ENCODE measurements at regions not wholly inside any gene's neighbourhood (a gene's known extent, or its start where the extent isn't known, plus 50 kb on each side); places are given as distances from the start of the nearest gene placed in this dataset.

DNA sequence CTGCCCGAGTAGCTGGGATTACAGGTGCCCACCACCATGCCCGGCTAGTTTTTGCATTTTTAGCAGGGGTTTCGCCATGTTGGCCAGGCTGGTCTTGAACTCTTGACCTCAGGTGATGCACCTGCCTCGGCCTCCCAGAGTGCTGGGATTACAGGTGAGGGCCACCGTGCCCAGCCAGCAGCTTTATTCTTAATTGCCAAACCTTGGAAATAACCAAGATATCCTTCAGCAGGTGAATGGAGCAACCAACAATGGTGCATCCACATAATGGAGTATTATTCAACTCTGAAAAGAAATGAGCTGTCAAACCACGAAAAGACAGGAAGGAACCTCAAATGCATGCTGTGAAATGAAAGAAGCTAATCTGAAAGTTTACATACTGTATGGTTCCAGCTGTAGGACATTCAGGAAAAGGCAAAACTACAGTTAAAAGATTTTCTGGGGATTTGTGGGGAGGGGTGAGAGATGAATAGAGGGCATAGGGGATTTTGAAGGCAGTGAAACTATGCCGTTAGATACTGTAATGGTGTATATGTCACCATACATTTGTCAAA, 118.8 kb upstream of the CCND2 start:
- TF ChIP-seq CREB1 (IDR thresholded peaks at IDR 0.05; ENCODE audit: low read depth) (no peak), TCF12 (IDR thresholded peaks at IDR 0.05; ENCODE audit: low read depth) (no peak), CEBPB (IDR thresholded peaks at IDR 0.05) (no peak), TEAD4 (IDR thresholded peaks at IDR 0.05) (no peak), FOXM1 (IDR thresholded peaks at IDR 0.05; ENCODE audit: borderline replicate concordance, low read depth) (no peak), RAD21 (IDR thresholded peaks at IDR 0.05; ENCODE audit: low read depth) (no peak), EP300 (IDR thresholded peaks at IDR 0.05; ENCODE audit: borderline replicate concordance) (no peak), REST (IDR thresholded peaks at IDR 0.05; ENCODE audit: low read depth) (no peak), TAF1 (IDR thresholded peaks at IDR 0.05; ENCODE audit: low read depth) (no peak), EGR1 (IDR thresholded peaks at IDR 0.05) (no peak), NFIC (IDR thresholded peaks at IDR 0.05) (no peak), ZBTB7A (IDR thresholded peaks at IDR 0.05; ENCODE audit: low read depth) (no peak), YY1 (IDR thresholded peaks at IDR 0.05; ENCODE audit: low read depth) (no peak)
- TF ChIP-seq, protein P1, sequence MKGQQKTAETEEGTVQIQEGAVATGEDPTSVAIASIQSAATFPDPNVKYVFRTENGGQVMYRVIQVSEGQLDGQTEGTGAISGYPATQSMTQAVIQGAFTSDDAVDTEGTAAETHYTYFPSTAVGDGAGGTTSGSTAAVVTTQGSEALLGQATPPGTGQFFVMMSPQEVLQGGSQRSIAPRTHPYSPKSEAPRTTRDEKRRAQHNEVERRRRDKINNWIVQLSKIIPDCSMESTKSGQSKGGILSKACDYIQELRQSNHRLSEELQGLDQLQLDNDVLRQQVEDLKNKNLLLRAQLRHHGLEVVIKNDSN (IDR thresholded peaks at IDR 0.05) = no peak
- TF ChIP-seq, protein P2, sequence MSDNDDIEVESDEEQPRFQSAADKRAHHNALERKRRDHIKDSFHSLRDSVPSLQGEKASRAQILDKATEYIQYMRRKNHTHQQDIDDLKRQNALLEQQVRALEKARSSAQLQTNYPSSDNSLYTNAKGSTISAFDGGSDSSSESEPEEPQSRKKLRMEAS (IDR thresholded peaks at IDR 0.05) = no peak

DNA sequence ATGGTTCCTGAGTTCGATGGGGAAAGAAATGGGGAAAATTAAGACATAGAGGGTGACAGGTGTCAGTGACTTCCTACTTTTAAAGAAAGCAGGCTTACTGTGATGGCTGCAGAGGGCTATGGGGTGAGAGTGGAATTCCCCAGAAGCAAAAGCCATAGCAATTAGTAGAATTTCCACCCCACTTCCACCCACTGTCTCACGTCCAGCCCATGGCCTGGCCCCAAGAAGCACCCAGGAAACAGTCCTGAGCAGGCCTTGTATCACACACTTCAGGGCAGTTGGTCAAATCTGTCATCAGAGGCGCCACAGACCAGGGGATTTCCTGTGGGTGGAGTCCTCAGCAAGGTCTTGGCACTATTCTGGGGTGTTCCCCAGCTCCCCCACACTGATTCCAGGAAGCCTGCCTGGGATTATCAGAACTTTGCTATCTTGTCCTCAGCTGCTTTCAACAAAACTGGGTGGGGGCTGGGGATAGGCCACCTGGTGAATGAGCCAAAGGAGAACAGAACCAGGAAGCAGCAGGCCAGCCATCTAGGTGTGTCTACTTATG, 120.1 kb upstream of the CCND2 start:
- TF ChIP-seq NFIC (IDR thresholded peaks at IDR 0.05) = no peak

DNA sequence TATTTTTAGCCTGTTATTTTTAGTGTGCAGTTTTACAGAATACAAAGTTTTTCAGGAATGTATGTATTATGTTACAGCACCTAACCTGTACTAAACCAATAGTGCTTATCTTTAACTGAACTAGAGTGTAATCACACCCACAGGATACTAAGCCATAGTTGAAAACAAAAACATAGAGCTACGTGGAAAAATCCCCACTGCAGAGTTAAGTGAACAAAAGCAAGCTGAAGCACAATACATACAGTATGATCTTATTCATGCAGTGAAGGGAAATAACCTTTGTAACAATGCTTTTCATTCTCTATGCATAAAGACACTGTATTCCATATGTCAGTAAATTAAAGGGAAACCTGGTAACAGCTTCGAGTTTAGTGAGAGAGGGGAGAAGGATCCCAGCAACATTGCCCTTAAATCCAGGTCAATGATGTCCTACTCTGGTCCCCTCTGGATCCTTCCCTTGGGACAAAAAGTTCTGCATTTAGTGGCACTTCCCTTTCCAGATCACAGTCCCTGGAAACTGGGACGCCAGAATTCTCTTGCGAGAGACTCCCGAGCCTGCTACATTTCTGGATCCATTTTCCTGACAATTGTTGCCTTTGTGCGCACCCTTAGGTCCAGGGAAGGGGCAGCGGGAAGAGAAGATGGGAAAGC, 121.3 kb upstream of the CCND2 start:
- TF ChIP-seq CEBPB (IDR thresholded peaks at IDR 0.05) (no peak), FOXM1 (IDR thresholded peaks at IDR 0.05; ENCODE audit: borderline replicate concordance, low read depth) (no peak), TEAD4 (IDR thresholded peaks at IDR 0.05) (no peak), EP300 (IDR thresholded peaks at IDR 0.05; ENCODE audit: borderline replicate concordance) (no peak), REST (IDR thresholded peaks at IDR 0.05; ENCODE audit: low read depth) (no peak), EGR1 (IDR thresholded peaks at IDR 0.05) (no peak), TAF1 (IDR thresholded peaks at IDR 0.05; ENCODE audit: low read depth) (no peak), TCF12 (IDR thresholded peaks at IDR 0.05; ENCODE audit: low read depth) (no peak), CREB1 (IDR thresholded peaks at IDR 0.05; ENCODE audit: low read depth) (no peak), YY1 (IDR thresholded peaks at IDR 0.05; ENCODE audit: low read depth) (no peak), RAD21 (IDR thresholded peaks at IDR 0.05; ENCODE audit: low read depth) (no peak), NFIC (IDR thresholded peaks at IDR 0.05) (no peak), ZBTB7A (IDR thresholded peaks at IDR 0.05; ENCODE audit: low read depth) (no peak)
- TF ChIP-seq, protein P2 (IDR thresholded peaks at IDR 0.05) = no peak
- TF ChIP-seq, protein P1 (IDR thresholded peaks at IDR 0.05) = no peak

- TF ChIP-seq NFIC (IDR thresholded peaks at IDR 0.05) (no peak), EP300 (IDR thresholded peaks at IDR 0.05; ENCODE audit: borderline replicate concordance) (no peak), TCF12 (IDR thresholded peaks at IDR 0.05; ENCODE audit: low read depth) (no peak), REST (IDR thresholded peaks at IDR 0.05; ENCODE audit: low read depth) (no peak), FOXM1 (IDR thresholded peaks at IDR 0.05; ENCODE audit: borderline replicate concordance, low read depth) (no peak)
- TF ChIP-seq, protein P1 (IDR thresholded peaks at IDR 0.05) = no peak
Observed at GRCh38 chr12:4151362-4152121, 122.0 kb upstream of the CCND2 start.
